GM19397 (cell line): ENCODE measurements at regions not wholly inside any gene's neighbourhood (a gene's known extent, or its start where the extent isn't known, plus 50 kb on each side); places are given as distances from the start of the nearest gene placed in this dataset.

ENCODE experiments used
- ATAC-seq: cut with Tn5 transposase; IDR thresholded peaks from one replicate; pipeline ENCODE4 v1.9.1; 2021; ENCODE audit warnings: mild to moderate bottlenecking, moderate library complexity; ENCODE audit not compliant: unreplicated experiment

DNA sequence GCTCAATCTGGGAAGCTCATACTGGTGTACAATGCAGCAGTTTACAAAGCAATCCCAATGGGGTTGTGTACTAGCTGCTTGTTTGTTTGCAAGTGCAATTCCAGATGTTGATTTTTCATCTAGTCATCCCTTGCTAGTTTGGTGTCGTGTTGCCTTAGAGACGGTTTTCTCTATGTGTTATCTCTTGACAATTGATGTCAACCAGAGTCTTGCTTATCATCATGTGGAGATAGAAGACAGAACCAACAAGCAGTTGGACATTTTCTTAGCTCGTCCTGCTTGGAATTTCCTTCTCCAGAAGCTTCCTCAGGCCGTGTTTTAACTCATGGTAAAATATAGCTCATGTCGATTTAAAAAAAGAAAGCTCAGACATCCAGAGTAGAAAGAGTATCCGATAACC is 262.0 kb upstream of the KCNH8 start:
- ATAC-seq = no peak

DNA sequence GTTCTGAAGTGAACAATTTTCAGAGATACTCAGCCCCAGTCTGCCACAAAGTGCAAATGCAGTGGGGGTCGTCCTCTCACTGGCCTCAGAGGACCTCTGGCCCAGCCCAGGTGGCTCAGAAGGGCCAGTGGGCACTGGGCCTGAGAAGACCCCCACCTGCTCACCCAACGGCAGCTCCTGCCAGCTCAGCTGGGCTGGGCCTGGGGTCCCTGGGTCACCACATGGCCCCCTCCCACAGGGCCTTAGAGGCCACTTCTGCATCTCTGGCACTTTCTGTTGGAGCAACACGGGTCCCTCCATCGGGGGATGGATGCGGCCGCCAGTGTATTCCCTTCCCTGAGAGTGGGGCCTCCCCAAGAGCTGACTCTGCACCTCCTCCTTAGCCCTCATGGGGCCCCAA is 262.7 kb upstream of the KCNH8 start:
- no peak for ATAC-seq

DNA sequence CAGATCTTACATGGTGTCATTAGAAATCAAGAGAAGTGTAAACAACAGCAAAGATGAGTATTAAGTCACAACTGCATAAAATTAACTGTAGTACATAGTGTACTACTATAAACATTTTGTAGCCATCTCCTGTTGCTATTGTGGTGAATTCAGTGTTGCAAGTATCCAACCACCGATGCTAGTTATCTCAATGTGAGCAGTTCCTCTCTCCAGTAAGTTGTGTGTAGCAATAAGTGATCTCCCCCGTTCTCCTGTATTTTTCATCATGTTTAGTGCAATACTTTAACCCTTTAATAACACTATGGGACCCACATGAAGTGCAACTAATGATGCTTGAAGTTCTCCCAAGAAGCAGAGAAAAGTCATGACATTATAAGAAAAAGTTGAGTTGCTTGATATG is 264.7 kb upstream of the KCNH8 start:
- no peak for ATAC-seq

DNA sequence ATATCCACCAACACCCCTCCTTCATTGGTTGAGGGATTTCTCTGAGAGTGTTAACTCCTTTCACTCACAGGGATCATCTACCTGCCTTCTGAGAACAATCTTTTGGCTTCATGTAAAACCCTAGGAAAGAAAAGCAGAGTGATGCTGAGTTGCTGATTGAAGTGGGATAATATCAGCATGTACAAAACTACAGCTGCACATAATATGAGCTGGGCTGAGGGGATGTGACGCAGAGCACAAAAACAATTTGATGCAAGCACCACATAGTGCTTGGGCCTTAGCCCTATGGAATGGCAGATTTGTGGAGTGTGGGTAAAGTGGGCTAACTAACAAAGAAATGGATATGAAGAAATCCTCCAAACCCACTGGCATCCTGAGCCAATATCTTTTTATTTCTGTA is 267.6 kb upstream of the KCNH8 start:
- no peak for ATAC-seq

DNA sequence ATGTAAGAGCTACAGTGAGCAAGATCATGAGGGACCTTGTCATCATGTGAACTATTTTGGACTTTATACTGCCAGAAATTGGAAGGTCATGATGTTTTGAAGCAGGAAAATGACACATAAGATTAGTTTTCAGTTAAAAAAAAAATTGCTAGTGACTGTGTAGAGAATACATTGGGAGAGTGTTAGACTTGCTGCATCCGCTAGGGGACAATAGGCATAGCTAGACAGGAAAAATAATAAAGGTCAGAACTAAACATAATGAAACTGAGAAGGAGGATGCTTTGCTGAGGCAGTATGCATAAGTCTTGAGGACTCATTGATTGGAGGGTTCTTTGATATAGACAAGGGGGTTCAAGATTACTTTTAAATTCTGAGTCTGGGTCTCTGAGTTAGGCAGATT is 275.8 kb upstream of the KCNH8 start:
- ATAC-seq = no peak

DNA sequence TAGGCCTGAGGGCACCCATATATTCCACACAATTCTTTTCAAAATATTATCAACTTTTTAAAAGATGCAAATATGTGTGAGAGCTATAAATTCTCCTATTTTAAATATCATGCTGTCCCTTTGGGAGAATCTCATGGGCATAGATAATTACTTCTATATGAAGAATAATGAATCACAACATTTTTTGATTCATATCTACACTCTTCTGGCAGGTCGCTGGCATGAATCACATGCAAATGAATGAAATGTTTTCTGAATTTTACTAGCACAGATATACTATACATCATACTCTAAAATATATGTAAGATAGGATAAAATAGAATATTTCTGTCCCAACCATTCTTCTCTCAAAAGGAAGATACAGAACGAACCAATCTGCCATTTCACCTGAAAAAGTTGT is 277.7 kb upstream of the KCNH8 start:
- no peak for ATAC-seq

DNA sequence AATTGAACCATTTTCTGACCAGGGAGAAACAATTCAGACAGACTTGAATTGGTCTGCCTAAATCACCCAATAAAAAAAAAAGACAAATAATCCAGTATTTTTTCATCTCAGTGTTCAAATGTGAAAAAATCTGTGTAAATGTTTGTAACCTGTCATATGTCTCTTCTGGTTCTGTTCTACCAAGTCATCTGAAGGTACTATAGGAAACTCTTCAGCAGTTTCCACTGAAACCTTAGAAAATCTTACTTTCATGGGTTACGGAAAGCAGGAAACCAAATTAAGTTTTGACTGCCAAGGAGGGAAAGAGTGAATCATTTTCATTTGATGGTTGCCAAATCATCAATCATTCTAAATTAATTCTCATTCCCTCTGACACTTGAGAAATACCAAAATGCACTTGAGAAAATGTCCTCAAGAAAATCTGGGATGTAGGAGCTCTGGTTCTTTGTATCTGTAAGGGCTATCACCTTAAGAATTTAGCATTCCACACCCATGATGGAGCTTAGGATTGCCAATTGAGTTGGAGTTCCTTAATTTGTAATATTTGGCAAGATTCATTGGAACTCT is 278.2 kb upstream of the KCNH8 start:
- no peak for ATAC-seq

DNA sequence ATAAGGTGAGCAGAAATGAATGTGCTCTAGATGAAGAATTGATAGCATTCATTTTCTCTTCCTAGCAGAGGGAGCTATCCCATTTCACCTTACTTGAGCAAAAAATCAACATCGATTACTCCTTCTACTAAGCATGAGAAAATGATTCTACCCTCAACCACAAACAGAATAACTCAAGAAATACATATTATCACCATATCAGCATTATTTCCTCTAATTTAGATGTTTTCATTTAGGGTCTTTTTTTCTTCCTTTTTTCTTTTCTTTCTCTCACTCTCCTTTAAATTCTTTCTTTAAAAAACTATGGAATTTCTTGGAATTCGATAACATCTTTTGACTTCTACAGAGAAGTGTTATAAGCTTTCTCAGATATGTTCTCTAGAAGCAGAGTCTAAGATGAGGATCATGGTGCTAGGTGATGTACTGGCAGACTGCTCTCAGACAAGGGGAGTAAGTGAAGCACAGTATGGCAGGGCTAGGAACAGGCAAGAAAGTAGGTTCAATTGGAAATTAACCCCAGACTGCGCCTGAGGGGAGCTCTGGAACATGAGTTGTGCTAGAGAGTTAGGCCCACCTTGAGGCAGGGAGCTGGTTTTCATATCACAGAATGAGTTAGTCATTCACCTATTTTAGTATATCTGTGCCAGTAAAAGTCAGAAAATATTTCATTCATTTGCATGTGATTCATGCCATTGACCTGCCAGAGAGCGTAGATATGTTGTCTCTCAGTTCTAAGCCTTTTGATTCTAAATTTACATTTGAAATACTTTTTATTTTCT is 279.2 kb upstream of the KCNH8 start:
- no peak for ATAC-seq

DNA sequence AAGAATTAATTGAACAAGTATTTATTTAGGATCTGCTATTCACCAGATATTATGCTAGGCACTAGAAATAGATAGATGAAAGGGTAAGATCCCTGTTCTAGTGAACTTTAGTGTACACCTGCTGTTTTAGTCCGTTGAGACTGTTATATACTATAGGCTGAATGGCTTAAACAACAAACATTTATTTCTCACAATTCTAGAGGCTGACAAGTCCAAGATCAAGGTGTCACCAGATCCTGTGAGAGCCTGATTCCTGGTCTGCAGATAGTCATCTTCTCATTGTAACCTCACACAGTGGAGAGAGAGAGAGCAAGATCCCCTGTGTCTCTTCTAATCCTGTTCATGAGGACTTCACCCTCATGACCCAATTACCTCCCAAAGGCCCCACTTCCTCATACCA is 281.4 kb upstream of the KCNH8 start:
- no peak for ATAC-seq

DNA sequence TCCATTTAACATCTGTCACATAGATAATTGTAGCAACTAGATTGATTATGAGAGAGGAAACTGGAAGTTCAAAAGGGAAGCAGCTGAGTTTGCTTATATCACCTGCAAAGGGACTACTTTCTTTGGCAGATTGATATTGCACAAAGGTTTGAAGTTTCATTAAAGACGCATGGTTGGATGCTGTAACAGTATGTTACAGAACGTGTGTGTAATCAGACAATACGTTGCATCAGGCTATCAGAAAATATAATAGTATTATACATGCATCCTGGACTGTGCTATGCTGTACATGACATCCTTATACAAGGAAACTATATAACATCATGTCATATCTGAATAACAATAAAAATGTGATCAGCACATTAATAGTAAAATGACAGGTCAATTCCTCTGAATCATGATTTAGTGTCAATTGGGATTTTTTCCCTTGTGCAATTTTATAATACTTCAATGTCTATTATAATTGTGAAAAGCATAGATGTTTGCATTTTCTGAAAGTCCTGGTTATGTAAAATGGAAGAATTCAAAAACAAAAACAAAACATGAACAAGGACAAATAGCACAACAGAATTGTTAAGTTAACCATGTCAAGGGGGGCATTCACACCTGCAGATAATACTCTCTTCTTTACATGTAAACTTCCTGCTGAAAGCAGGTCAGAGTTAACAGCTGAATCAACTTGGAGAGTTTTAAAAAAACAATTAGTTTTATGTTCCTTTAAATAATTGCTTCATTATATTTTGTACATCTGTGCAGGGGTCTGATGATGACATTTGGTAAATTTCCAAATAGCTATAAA is 283.2 kb upstream of the KCNH8 start:
- no peak for ATAC-seq

DNA sequence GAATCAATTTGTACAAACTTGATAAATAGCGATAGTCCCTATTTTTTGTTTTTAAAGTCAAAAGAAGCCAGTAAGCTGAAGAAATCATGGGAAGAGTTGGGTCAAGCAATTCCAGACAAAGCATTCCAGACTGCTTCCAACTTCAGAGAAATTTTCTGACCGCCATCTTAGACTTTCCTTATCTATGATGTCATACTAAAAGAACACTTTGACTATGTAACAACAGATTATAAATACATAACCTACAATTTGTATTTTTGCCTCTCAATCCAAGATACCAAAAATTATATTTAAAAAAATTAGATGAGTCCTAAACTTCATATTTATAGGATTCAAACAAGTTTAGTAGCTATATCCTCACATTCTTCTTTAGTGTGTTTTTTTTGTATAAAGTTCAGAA is 286.2 kb upstream of the KCNH8 start:
- ATAC-seq = no peak

DNA sequence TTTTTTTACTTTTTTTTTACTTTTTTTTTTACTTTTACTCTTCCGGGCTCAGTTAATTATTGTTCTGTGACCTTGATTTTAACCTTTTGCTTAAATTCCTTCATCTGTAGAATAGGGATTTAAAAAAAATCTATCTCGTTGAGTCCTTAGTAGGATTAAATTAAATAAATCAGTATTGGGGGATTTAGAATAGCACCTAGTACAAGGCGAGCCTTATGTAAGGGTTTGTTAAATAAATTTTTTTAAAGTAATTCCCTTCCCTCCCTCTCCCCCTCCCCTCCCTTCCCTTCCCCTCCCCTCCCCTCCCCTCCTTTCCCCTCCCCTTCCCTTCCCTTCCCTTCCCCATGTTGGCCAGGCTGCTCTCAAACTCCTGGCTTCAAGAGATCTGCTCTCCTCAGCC is 287.2 kb upstream of the KCNH8 start:
- no peak for ATAC-seq

DNA sequence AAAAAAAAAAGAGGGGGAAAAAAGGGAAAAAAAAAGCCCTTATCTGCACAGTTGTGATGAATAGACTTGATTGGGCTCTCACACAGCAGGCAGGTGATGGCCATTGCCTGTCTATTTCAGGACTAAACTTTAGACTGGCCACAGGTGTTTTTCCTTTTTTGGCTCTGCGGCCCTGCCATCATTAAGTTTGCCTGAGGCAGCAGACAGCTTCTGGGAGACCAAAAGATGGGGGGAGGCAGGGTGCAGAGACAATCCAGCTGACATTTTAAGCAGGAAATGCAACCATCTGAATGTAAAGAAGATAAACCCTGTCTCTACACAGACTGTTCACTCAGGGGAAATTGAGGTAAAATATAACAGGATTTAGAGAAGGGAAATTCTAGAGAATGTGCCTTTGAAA is 295.0 kb upstream of the KCNH8 start:
- no peak for ATAC-seq

DNA sequence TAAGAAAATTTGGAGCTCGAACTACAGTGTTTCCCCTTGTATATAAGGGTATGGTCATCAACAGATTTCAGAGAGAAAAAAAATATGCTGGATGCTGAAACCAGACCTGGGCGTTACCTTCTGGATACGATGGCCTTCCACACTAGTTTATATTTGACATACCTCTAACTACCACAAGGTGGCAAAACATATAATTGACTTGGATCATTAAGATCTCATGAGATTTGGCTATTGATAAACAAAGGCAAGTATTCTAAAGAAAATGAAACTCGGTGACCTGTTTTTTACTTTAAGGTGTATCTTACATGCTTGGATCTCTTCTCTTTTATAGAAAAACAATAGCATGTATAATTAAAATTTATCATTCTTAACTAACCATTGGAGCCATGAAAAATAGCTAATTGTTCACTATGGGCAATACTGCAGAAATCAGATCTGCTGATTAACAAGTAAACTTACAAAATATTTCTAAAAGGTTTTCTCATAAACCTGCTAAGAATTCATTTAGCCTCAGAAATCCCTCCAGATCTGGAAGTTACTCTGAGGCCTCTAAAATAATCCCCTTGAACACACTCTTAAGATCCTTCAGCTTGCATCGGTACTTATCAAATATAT is 300.6 kb upstream of the KCNH8 start:
- ATAC-seq = no peak

DNA sequence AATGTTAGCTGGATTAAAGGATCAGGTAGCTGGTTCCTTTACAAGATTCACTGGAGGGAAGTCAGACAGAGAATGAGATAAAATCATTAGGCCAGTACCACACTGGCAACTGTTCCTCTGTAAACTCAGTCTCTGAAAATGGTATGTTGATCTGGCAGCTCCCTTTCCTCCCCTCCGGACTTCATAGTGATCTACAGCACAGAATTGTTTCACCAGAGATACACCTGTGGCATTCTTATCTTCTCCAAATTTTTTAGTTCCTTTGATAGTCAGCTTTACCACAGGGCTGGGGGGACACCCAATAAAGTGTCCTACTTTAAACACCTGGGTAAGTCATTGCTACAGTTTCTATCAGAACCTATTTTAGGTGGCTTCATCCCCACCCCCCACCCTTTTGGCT is 304.3 kb upstream of the KCNH8 start:
- ATAC-seq = no peak

DNA sequence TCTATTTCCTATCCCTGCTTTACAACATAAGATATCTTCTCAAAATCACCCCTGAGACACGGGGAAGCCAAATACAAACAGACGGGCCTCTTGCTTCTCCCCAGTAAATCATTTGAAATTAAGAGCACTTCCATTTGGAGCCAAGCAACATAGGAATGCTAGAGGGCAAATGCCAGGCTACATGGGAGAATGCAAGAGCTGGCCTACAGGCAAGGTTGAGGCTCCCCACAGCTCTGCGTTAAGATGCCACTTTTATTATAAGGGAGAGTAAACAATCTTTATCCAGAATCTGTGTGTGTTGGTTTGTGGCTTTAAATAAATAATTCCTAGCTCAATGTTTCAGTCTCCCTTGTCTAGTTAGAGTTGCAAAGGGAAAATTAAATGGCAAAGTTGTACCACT is 305.1 kb upstream of the KCNH8 start:
- no peak for ATAC-seq

DNA sequence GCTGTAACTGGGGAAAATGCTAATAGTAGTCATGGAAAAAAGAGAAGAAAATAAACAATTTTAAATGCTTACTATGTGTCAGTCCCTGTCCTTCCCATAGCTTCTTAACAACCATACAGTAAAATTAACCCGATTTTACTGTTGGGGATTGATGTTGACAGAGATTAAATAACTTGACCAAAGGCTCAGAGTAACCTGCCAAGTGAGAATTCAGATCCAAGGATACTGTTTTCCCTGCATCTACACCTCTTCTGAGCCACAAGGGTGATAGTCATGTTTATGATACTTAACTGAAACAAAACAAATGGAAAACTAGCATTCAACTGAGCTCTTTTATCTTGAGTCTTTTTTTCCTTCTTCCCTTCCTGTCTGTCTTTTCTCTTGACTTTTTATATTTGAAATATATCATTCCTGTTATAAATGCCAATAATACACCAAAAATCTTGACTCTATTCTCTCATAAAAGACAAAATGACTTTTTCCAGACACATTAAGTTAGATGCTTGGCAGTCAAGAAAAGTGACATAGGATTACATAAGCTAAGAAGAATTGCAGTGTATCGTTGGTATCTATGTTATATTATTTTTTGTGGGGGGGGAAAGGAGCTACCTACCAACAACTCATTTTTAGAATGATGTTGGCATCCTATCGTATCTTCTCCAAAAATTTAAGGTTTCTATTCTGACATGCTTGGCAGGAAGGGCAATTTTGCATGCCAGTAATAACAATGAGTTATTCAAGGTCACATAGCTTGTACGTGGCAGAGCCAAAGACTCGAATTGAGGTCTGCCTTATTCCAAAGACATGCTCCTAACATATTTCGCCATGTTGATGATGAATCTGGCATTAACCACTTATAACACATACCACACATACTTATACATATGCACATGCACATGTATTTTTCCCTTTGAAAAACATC is 306.6 kb upstream of the KCNH8 start:
- no peak for ATAC-seq

DNA sequence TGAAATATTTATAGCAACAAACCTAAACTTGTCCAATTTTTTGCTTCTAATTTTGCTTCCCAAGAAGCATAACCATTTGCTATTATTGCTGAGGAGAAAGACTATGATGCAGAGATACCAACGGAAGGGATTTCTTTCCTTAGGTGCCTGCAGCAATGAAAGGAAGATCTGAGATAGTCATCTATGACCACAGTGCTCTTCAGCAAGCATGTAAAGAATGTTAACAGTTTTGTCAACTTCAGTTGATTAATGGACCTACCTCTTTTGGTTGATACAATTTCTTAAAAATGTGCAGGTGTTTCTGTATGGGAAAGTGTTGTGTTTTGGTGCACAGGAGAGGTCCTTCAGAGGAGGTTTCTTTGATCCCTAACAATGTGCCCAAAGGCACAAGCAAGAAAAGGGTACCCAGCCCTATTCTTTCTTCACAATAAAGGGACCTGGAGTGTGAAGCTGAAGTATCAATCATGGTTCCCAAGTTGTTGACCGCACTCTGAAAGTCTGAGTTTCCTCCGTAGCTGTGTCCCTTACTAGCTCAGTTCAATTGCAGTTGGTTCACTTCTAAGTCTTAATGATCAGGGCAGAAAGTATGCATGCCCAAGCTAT is 307.7 kb upstream of the KCNH8 start:
- no peak for ATAC-seq

DNA sequence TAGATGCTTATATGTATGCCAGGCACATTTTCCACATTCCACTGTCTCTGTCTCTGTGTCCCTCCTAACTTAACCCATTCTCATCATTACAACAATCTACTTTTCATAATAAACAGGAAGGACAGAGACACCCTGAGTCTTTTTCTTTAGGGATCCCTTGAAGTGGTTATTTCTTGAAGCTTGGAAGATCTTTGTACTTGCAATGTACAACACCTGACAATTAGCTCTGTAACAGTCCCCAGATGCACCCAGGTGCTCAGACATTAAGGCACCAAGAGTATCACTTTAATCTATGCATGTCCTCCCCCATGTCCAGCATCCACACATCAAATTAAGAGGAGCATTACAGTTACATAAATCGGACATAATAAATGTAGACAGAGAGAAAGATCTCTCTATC is 309.6 kb upstream of the KCNH8 start:
- ATAC-seq = no peak

DNA sequence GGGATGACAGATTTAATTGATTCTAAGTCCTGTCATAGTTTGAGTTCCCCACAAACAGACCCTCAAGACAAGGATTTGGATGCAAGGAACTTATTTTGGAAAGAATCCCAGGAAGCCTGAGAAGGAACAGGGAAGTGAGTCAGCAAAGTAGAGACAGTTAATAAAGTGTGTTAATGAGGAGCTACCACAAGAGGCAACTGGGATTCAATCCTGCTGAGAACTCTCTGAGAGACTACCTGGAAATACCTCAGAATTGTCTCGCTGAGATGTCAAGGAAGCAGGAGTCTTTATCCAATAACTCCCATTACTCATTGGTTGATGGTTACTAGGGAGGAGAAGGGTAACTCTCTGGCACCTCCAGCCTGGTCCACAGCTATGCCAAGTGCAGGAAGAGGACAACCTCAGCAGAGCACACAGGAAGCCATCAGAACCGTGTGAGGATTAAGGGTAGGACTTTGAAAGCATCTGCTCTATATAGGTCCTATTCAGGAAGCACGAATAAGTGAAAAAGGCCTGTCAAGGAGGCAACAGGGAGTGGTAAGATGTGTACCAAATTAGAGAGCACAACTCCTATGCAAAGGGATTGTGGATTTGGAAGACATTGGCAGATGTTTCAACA is 311.1 kb upstream of the KCNH8 start:
- ATAC-seq = no peak
